ENCODE measurements at regions not wholly inside any gene's neighbourhood (a gene's known extent, or its start where the extent isn't known, plus 50 kb on each side); places are given as distances from the start of the nearest gene placed in this dataset.
"Not testable (repeated sequence)": the region's sequence is repeated elsewhere in the genome, so short reads cannot be mapped to it uniquely, and the experiment has no call there.

DNA sequence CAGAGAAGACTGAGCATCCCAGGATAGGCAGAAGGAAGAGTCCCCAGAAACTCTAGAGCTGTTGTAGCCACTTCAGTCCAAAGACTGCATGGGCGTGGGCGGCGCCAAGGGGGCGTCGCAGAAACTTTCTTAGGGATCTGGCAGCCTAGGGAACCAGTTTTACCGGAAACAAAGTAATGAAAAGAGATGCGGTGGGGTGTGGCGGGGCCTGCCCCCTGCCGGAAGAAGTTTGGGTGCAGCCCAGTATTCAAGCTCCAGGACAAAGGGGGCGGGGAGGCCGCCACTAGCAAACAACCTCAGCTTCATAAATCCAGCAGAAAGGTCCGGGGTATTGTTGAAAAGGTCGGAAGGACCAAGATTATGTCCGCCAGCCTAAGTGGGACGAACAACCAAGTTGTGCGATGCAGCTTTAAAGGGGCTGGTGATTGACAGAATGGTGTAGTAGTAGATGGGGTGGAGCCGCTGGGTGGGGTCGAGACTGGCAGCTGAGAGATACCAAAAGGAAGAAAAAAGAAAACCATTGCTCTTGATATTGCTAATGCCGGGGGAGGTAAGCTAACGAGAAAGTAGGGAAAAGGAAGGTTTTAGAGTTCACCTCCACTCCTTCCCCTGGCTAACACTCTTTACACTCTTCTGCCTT is 190.5 kb downstream of the RRAGB start:
- H3K27ac ChIP-seq, result peak overlapping the region; percentile 64 to 90 (median 82)
- no peaks in the 10 kb centered on the region for H3K27me3 ChIP-seq
- no peaks in the 10 kb centered on the region for H3K36me3 ChIP-seq
- H3K4me1 ChIP-seq, result peaks cover 0 to 20% (median 0%) of the 10 kb centered on the region in 3 donors
- 0 to 21% methylated on average over 11 to 20 of the region's 20 CpGs for WGBS, 2 donors
- H3K4me3 ChIP-seq, result peak overlapping the region; percentile 50 to 70 (median 64)
- no peak for DNase-seq
- no peaks in the 10 kb centered on the region for H3K9me3 ChIP-seq
- intact Hi-C loops (cut with DNase I), result no loop called here
- TF ChIP-seq, protein P1, sequence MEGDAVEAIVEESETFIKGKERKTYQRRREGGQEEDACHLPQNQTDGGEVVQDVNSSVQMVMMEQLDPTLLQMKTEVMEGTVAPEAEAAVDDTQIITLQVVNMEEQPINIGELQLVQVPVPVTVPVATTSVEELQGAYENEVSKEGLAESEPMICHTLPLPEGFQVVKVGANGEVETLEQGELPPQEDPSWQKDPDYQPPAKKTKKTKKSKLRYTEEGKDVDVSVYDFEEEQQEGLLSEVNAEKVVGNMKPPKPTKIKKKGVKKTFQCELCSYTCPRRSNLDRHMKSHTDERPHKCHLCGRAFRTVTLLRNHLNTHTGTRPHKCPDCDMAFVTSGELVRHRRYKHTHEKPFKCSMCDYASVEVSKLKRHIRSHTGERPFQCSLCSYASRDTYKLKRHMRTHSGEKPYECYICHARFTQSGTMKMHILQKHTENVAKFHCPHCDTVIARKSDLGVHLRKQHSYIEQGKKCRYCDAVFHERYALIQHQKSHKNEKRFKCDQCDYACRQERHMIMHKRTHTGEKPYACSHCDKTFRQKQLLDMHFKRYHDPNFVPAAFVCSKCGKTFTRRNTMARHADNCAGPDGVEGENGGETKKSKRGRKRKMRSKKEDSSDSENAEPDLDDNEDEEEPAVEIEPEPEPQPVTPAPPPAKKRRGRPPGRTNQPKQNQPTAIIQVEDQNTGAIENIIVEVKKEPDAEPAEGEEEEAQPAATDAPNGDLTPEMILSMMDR (IDR thresholded peaks at IDR 0.05), result peak; percentile 42 to 62 (median 53)
- TF ChIP-seq POLR2A (IDR thresholded peaks at IDR 0.05), result no peak

DNA sequence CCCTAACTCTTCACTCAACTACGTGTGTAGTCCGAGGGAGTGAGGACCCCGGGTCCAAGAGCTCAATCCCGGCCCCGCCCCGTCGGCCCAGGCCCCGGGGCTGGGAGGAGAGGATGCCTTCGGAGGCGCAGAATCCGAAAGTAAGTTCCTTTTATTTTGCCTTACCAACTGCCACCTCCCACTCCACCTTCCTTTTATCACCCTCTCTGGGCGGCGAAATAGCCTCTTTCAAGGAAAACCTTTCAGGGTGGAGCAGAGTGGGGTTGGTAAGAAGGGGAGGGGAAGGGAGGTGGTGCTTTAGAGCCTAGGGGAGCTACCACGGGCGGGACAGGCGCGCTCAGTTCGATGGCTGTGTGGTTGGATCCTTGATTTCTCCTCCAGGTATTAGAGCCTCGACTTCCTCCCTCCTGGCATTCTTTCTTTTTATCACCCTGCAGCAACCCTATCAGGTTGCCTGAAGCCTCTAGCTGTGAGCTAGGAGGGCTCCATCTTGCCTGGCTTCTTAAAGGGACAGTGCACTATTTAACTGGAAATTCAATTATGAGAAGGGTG is 191.2 kb downstream of the RRAGB start:
- peak overlapping the region; percentile 50 to 70 (median 64) for H3K4me3 ChIP-seq
- H3K4me1 ChIP-seq, result peaks cover 0 to 20% (median 0%) of the 10 kb centered on the region in 3 donors
- peak overlapping the region; percentile 64 to 90 (median 82) for H3K27ac ChIP-seq
- no peak for TF ChIP-seq POLR2A (IDR thresholded peaks at IDR 0.05)
- TF ChIP-seq, protein P1 (IDR thresholded peaks at IDR 0.05), result no peak
- no peaks in the 10 kb centered on the region for H3K9me3 ChIP-seq
- no peaks in the 10 kb centered on the region for H3K36me3 ChIP-seq
- H3K27me3 ChIP-seq, result no peaks in the 10 kb centered on the region
- DNase-seq, result no peak
- intact Hi-C loops (cut with DNase I), result no loop called here
- 0 to 40% methylated on average over 14 to 19 of the region's 19 CpGs for WGBS, 2 donors

DNA sequence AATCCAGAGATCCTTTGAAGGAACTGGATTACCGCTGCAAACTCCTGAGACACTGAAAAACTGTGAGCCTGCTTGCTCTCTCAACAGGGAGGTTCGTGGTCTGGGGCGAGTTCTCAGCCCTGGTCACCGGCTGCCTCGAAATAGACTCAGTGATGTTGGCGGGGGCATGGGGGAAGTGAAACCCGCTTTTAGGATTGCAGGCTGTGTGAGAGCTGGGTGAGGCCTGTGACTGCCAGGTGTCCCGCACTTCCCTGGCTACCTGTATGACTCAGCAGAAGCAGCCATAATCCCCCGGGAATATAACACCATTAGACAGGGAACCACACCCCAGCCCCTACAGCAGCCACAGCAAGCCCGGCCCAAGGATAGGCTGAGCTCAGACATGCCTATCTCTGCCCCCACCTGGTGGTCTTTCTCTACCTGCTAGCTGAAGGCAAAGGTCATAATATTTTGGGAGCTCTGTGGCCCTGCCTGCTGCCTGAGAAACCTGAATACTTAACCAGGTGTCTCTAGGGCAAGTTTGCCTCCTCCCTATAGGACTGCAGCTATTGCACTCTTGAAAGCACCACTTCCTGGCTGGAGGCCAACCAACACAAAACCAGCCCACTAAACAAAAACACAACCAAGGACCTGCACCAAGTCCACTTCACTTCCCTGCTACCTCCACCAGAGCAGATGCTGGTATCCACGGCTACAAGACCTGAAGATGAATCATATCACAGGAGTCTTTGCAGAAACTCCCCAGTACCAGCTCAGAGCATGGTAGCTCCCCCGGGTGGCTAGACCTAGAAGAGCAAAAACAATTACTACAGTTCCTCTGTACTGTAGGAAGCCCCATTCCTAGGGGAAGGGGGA is 202.0 kb downstream of the RRAGB start:
- WGBS, 2 donors, result 46% methylated on average over 3 of the region's 12 CpGs; no CpG with 5 or more reads in 1 of the 2 donors
- no peaks in the 10 kb centered on the region for H3K9me3 ChIP-seq
- H3K4me1 ChIP-seq, result no peaks in the 10 kb centered on the region
- no peak overlapping the region for H3K27ac ChIP-seq
- no peak overlapping the region for H3K4me3 ChIP-seq
- TF ChIP-seq, protein P1 (IDR thresholded peaks at IDR 0.05), result no peak
- TF ChIP-seq POLR2A (IDR thresholded peaks at IDR 0.05), result no peak
- DNase-seq, result no peak
- H3K36me3 ChIP-seq, result no peaks in the 10 kb centered on the region
- intact Hi-C loops (cut with DNase I), result no loop called here
- no peaks in the 10 kb centered on the region for H3K27me3 ChIP-seq

DNA sequence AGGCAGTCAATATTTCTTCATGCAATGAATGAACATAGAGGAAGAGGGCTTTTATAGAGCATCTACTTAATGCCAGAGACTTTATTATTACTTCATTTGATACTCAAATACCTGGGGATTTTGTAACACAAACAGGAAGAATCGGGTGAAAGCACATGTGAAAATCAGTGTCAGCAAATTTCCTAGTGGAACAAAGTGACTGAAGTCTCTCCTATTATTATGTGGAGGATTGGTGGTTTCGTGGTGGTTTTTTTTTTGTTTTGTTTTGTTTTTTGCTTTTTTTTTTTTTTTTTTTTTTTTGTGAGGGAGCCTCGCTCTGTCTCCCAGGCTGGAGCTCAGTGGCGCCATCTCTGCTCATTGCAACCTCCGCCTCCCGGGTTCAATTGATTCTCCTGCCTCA is 207.0 kb downstream of the RRAGB start:
- peaks cover 0 to 5% (median 0%) of the 10 kb centered on the region in 3 donors for H3K9me3 ChIP-seq
- H3K27ac ChIP-seq, result no peak overlapping the region
- intact Hi-C loops (cut with DNase I), result no loop called here
- DNase-seq, result no peak
- H3K36me3 ChIP-seq, result no peaks in the 10 kb centered on the region
- H3K27me3 ChIP-seq, result no peaks in the 10 kb centered on the region
- H3K4me3 ChIP-seq, result no peak overlapping the region
- H3K4me1 ChIP-seq, result no peaks in the 10 kb centered on the region
- TF ChIP-seq, protein P1 (IDR thresholded peaks at IDR 0.05), result no peak
- no peak for TF ChIP-seq POLR2A (IDR thresholded peaks at IDR 0.05)
- 79 to 91% methylated on average over 4 to 6 of the region's 6 CpGs for WGBS, 2 donors

DNA sequence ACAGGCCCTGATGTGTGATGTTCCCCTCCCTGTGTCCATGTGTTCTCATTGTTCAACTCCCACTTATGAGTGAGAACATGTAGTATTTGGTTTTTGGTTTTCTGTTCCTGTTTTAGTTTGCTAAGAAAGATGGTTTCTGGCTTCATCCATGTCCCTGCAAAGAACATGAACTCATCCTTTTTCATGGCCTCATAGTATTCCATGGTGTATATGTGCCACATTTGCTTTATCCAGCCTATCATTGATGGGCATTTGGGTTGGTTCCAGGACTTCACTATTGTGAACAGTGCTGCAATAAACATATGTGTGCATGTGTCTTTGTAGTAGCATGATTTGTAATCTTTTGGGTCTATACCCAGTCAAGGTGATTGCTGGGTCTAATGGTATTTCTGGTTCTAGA is 211.0 kb downstream of the RRAGB start:
- H3K36me3 ChIP-seq; H3K27ac ChIP-seq; intact Hi-C loops (cut with DNase I); H3K4me1 ChIP-seq; H3K4me3 ChIP-seq; H3K27me3 ChIP-seq; DNase-seq; H3K9me3 ChIP-seq: not testable (repeated sequence)
